GM19328 (cell line): ENCODE measurements at regions not wholly inside any gene's neighbourhood (a gene's known extent, or its start where the extent isn't known, plus 50 kb on each side); places are given as distances from the start of the nearest gene placed in this dataset.

ENCODE experiments used
- ATAC-seq: cut with Tn5 transposase; IDR thresholded peaks from one replicate; pipeline ENCODE4 v1.9.1; 2021; ENCODE audit warnings: mild to moderate bottlenecking, moderate library complexity; ENCODE audit not compliant: unreplicated experiment

- no peak for ATAC-seq
These were observed 292.0 kb upstream of the PLXNA2 start for GRCh38 chr1:208536212-208536611.

DNA sequence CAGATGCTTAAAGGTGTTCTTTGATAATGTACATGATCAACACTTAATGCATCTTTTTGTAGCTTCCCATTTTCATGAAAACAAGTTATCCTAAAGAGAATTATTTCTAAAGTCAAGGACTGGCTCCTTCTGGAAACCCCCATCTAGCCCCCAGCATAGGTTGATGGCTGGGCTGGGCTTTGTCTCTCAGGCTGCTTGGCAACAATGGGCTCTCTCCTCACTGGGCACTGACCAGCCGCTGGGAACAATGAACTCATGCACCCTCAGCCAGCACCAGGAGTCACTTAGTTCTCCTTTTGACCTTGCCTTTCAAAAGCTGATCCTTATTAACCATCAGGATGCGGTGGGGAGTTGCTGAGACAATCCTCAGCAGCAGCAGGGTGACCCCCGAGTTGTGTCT lies 293.0 kb upstream of the PLXNA2 start:
- no peak for ATAC-seq

- ATAC-seq, result no peak
These were observed 293.9 kb upstream of the PLXNA2 start for GRCh38 chr1:208538078-208538477.

GRCh38 chr1:208538587-208538986 lies 294.4 kb upstream of the PLXNA2 start:
- no peak for ATAC-seq

DNA sequence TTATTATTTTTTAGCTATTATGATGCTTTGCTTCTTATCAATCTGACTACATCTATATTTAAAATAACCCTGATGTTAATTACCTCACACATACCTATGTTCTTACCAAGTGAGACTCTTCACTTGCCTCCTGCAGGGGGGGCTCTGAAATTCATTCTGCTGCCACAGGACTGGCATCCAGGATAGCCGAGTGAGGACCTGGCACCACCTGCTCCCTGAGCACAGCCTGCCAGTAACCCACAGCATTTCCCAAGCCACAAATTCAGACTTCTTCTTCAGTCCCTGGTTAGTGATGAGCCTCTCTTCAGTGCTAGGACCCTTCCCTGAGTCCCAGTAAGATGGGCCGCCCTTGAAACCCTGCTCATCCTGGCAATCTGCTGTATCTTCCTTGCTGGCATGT lies 296.5 kb upstream of the PLXNA2 start:
- no peak for ATAC-seq

DNA sequence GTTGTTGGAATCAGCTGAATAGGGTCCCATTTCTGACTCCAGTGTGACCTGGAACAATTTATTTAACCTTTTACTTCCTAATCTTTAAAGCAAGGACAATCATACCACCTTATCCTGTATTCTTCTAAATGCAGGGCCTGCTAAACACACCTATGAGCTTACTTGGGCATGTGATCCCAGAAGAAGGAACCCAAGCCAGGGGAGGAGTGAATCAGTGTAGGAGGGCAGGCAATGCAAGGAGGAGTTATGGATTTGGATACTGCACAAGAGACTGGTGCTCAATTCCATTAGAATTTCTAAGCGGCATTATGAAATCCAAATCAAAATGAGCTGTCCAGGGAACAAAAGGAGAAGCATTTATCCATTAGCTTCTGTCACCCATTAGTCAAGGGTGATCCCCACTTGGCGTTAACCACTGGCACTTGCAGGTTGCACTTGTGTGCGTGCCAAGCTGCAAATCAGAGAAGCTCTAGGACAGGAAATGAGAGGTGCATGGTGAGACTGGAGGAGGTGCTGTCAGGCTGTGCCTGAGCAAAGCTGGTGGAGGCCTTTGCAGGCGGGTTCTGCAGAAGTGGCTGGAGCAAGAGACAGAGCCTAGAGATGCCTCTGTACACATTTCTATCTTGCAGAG lies 297.2 kb upstream of the PLXNA2 start:
- ATAC-seq, result no peak

- ATAC-seq, result no peak
These were observed 298.1 kb upstream of the PLXNA2 start for GRCh38 chr1:208542309-208542708.

- no peak for ATAC-seq
These were observed 299.9 kb upstream of the PLXNA2 start for GRCh38 chr1:208544053-208544452.

- ATAC-seq, result no peak
These were observed 300.6 kb upstream of the PLXNA2 start for GRCh38 chr1:208544794-208545193.

DNA sequence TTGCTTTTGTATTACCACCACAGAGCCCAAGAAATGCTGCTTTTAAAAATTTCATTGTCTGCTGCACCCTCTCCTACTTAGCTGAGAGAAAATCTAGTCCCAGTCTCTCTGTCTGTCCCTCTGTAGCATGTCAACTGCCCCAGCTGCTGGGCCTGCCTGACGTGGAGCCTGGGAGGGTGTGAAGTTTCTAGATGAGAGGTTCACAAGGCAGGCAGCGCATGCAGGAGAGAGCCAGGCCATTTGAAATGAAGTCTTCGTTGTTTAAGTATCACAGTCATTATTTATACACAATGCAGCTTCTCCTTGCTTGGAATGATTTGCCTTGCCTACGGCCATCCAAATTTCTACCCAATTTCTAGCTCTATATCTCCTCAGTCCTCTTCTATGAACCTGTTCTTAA lies 306.8 kb upstream of the PLXNA2 start:
- ATAC-seq, result no peak

- no peak for ATAC-seq
These were observed 307.6 kb upstream of the PLXNA2 start for GRCh38 chr1:208551633-208552320.

DNA sequence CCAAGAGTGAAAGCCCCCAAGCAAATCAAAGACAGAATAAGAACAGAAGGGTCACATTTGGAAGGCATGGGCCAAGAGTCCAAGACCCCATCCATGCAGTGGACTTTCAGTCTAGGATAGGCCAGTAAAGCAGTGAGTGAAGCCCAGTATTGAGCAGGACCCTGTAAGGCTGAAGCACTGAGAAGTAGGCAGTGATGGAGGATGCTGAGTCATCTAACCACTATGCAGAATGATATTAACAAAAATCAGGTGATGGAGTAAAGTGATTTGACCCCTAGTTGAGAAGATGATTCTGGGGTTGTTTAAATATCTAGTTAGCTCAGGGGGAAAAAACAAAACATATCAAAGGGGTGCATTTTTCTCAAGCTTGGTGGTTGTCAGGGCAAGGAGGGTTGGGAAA lies 308.7 kb upstream of the PLXNA2 start:
- ATAC-seq, result no peak

GRCh38 chr1:208556461-208556860 lies 312.3 kb upstream of the PLXNA2 start:
- no peak for ATAC-seq

DNA sequence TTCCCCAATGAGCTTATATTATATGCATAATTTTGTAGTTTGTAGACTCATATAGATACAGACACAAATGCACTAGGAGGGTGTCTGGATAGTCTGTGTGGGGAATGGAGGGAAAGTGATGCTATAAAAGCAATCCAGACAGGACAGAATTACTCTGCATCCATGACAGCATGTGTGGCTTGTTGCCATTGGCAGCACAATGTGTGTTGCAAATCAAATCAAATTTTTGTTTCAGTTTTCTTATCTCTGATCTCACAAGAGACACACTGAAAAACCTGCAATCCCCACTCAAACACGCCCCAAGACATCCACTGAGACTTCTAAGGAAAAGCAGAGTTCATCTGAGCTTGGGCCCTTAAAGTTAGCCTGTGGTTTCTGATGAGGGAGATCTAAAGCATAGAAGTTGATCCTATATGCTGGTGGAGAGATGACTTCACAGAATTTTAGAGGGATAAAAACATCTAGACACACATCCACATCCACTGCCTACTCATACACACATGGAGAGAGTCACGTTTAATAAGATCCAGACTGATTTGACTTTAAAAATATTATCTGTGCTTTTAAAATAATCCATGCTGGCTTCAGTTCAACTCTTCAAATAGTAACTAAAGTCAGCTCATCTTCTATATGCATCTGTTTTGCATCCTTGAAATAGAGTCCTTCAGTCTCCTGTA lies 313.0 kb upstream of the PLXNA2 start:
- no peak for ATAC-seq

GRCh38 chr1:208557723-208558094 lies 313.5 kb upstream of the PLXNA2 start:
- no peak for ATAC-seq

GRCh38 chr1:208559597-208560329 lies 315.6 kb upstream of the PLXNA2 start:
- no peak for ATAC-seq

- ATAC-seq, result no peak
These were observed 318.2 kb upstream of the PLXNA2 start for GRCh38 chr1:208562151-208562960.

- no peak for ATAC-seq
These were observed 320.3 kb upstream of the PLXNA2 start for GRCh38 chr1:208564466-208564865.

DNA sequence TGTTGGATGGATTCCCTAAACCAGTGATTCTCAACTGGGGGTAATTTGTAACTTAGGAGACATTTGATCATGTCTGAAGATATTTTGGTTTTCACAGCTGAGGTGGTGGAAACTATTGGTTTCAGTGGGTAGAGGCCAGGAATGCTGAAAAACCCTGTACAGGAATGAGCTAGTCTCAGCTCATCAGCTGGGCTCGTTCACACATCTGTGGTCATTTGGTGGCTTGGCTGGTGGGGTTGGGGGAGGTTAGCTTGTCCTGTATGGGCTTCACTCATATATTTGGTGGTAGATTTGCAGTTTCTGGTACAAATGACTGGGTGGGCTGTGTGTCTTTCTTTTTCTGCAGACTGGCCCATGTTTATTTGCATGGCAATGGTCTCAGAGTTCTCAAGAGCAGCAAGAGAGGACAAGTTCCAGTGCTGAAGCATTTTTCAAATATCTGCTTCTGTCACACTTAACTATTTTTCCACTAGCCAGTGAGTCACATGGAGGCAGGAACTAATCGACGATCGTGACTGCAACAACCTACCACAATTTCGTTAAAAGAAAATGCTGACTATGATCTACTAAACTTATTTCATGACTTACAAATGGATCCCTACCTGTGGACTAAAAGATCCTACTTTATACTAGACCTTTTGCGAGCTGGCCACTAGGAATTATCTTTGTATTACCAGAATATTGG lies 321.7 kb upstream of the PLXNA2 start:
- ATAC-seq, result no peak

DNA sequence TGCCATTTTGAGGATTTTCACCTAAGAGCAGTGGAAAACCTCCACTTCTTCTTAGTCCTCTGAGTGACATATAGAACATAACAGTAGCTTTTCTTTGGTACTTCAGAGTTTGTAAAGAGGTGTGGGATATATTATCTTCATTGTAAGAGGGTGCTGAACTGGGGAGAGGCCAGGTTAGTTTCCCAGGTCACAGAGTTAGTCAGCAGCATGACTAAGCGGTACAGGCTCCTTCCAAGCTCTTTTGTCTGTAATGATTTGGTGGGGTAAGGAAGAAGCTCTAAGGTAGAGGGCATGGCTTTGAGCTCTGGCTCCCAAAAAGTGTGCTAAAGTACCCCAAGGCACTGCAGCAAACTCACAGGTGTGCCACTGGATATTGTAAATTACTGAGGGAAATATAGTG lies 325.0 kb upstream of the PLXNA2 start:
- ATAC-seq, result no peak
